Left ventricle myocardium inferior (tissue), 1 donor: ENCODE measurements at regions not wholly inside any gene's neighbourhood (a gene's known extent, or its start where the extent isn't known, plus 50 kb on each side); places are given as distances from the start of the nearest gene placed in this dataset.

Experiments
- DNase-seq: peaks from one replicate; pipeline ENCODE4 v3.0.0-alpha.2; 2020
- H3K27ac ChIP-seq: fragments of 200-600 bp; replicated peaks from 2 replicates; pipeline ENCODE4 v1.8.0; 2021
- H3K27me3 ChIP-seq: fragments of 200-600 bp; 2 replicates; pipeline ENCODE4 v1.8.0; 2021; ENCODE audit warnings: low read depth
- H3K36me3 ChIP-seq: fragments of 200-600 bp; 2 replicates; pipeline ENCODE4 v1.8.0; 2021
- H3K4me1 ChIP-seq: fragments of 200-600 bp; 2 replicates; pipeline ENCODE4 v1.8.0; 2021
- H3K4me3 ChIP-seq: fragments of 200-600 bp; 2 replicates; pipeline ENCODE4 v1.8.0; 2021; ENCODE audit warnings: mild to moderate bottlenecking, moderate library complexity
- H3K9me3 ChIP-seq: fragments of 200-600 bp; replicated peaks from 2 replicates; pipeline ENCODE4 v1.8.0; 2021
- intact Hi-C: fragments of 100-400 bp; cut with micrococcal nuclease; formaldehyde crosslinking; loops from one replicate; pipeline ENCODE4 v1.11.0; 2022
- TF ChIP-seq, protein P1 (sequence below): fragments of 200-600 bp; IDR thresholded peaks from 2 replicates; pipeline ENCODE4 v1.8.0; 2021; ENCODE audit warnings: antibody characterized with exemption, mild to moderate bottlenecking, borderline replicate concordance
- donor health status: DM: no; HTN: yes; CAD: no; lungs with severe emphysema.

DNA sequence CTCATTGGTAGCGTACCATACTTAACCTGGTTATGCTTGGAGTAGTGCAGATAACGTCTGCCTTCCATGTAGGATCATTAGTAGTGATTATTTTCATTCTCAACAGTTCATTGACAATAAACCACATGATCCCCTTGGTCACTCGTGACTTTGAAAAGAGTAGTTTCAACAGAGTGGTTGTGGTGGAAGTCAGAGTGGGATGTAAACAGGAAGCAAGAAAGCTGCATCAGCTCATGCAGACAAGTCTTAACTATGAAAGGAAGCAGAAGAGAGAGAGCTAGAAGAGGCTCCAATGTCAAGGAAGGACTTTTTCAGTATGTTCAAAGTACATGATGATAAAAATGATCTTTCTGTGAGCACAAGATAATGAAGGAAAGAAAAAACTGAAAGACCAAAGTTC, 287.4 kb downstream of the MBD2 start:
- Histone ChIP-seq H3K4me1 (no peaks in the 10 kb centered on the region), H3K4me3 (no peak overlapping the region), H3K9me3 (no peaks in the 10 kb centered on the region), H3K27me3 (no peaks in the 10 kb centered on the region), H3K36me3 (no peaks in the 10 kb centered on the region), H3K27ac (no peak overlapping the region)
- DNase-seq: no peak
- intact Hi-C loops: no loop called here
- TF ChIP-seq, protein P1, sequence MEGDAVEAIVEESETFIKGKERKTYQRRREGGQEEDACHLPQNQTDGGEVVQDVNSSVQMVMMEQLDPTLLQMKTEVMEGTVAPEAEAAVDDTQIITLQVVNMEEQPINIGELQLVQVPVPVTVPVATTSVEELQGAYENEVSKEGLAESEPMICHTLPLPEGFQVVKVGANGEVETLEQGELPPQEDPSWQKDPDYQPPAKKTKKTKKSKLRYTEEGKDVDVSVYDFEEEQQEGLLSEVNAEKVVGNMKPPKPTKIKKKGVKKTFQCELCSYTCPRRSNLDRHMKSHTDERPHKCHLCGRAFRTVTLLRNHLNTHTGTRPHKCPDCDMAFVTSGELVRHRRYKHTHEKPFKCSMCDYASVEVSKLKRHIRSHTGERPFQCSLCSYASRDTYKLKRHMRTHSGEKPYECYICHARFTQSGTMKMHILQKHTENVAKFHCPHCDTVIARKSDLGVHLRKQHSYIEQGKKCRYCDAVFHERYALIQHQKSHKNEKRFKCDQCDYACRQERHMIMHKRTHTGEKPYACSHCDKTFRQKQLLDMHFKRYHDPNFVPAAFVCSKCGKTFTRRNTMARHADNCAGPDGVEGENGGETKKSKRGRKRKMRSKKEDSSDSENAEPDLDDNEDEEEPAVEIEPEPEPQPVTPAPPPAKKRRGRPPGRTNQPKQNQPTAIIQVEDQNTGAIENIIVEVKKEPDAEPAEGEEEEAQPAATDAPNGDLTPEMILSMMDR: no peak

DNA sequence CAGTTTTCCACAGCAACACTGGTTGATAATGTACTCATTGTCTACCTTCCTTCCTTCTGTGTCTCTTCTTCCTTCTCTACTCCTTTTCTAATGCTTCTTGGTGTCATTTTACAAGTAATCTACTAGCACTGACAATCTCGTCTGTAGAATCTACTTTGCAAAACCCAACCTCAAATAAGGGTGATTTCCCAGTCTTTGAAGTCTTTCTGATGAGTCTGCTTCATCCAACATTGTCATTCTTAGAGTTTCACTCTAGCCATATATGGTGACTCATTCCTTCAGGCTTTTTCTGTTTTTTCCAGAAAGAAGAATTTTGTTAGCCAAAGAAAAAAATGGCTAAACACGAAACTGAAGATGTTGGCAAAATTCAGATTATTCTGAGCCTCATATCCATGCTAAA, 288.7 kb downstream of the MBD2 start:
- H3K9me3 ChIP-seq: no peaks in the 10 kb centered on the region
- no peaks in the 10 kb centered on the region for H3K36me3 ChIP-seq
- DNase-seq: no peak
- H3K27me3 ChIP-seq: no peaks in the 10 kb centered on the region
- H3K27ac ChIP-seq: no peak overlapping the region
- intact Hi-C loops: no loop called here
- no peaks in the 10 kb centered on the region for H3K4me1 ChIP-seq
- TF ChIP-seq, protein P1: no peak
- no peak overlapping the region for H3K4me3 ChIP-seq

DNA sequence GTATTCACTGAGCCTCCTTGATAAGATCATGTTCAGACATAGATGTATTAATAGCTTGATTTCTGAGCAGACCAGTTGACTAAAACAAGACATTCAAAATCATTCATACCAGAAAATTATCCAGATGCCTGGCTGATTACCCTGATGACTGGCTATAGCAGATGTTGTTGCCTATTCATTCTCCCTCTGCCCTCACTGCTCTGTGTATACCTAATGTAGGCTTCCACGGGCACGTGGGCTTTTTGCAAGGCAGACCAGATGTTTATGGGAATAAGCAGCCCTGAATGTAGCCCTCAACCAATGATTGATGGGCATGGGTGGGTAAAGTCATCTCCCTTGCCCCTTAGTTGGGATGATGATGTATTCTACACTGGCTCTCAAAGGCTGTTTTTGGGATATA, 289.1 kb downstream of the MBD2 start:
- Histone ChIP-seq H3K4me3 (no peak overlapping the region), H3K9me3 (no peaks in the 10 kb centered on the region), H3K27me3 (no peaks in the 10 kb centered on the region), H3K36me3 (no peaks in the 10 kb centered on the region), H3K4me1 (no peaks in the 10 kb centered on the region), H3K27ac (no peak overlapping the region)
- TF ChIP-seq, protein P1: no peak
- DNase-seq: no peak
- intact Hi-C loops: no loop called here

DNA sequence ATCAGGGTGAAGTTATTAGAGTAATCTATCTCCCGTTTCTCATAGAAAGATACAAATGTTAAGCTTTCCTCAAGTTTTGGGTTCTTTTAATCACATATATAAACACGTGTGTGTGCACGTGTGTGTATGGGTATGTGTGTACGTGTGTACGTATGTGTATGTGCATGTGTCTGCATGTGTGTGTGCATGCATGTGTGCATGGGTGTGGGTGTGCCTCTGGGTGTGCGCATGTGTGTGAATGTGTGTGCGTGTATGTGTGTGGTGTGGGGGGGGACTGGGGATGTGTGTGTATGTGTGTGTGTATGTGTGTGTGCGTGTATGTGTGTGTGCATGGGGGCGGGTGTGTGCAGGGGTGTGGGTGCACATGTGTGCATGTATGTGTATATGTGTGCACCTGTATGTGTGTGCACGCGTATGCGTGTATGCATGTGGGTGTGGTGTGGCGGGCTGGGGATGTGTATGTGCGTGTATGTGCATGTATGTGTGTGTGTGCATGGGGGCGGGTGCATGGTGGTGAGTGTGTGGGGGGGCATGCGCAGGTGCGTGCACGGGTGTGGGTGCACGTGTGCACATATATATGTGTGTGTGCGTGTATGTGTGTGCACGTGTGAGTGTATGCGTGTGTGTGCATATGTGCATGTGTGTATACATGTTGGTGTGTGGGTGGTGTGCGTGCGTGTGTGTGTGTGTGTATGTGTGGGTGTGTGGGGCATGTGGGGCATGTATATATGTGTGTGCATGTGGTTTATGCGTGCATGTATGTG, 304.0 kb downstream of the MBD2 start:
- intact Hi-C loops: no loop called here
- Histone ChIP-seq H3K27me3 (no peaks in the 10 kb centered on the region), H3K36me3 (no peaks in the 10 kb centered on the region), H3K27ac (no peak overlapping the region), H3K4me1 (peaks cover 4% of the 10 kb centered on the region), H3K9me3 (peaks cover 3% of the 10 kb centered on the region), H3K4me3 (no peak overlapping the region)
- TF ChIP-seq, protein P1: no peak
- DNase-seq: no peak

DNA sequence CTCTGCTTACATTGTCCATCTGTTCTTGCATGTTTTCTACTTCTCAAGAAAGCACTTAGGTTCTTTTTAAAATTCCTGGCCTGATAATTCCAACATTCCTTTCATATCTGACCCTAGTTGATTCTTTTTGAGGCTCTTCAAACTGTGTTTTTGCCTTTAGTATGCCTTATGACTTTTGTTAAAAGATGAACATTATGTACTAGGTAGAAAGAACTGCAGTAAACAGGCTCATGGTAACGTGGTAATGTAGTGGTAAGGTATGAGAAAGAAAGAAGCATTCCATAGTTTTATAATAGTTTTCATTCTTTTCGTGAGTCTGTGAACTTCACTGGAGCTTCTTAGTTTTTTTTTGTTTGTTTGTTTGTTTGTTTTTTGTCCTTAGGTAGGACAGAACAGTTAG, 306.4 kb downstream of the MBD2 start:
- H3K27ac ChIP-seq: no peak overlapping the region
- no peak overlapping the region for H3K4me3 ChIP-seq
- TF ChIP-seq, protein P1: no peak
- no peaks in the 10 kb centered on the region for H3K36me3 ChIP-seq
- DNase-seq: no peak
- no peaks in the 10 kb centered on the region for H3K27me3 ChIP-seq
- H3K4me1 ChIP-seq: peaks cover 4% of the 10 kb centered on the region
- intact Hi-C loops: no loop called here
- H3K9me3 ChIP-seq: peaks cover 9% of the 10 kb centered on the region
